ENCODE measurements at regions not wholly inside any gene's neighbourhood (a gene's known extent, or its start where the extent isn't known, plus 50 kb on each side); places are given as distances from the start of the nearest gene placed in this dataset.
A peak's percentile ranks its signal among the peaks of the same experiment; 100 is the strongest.

DNA sequence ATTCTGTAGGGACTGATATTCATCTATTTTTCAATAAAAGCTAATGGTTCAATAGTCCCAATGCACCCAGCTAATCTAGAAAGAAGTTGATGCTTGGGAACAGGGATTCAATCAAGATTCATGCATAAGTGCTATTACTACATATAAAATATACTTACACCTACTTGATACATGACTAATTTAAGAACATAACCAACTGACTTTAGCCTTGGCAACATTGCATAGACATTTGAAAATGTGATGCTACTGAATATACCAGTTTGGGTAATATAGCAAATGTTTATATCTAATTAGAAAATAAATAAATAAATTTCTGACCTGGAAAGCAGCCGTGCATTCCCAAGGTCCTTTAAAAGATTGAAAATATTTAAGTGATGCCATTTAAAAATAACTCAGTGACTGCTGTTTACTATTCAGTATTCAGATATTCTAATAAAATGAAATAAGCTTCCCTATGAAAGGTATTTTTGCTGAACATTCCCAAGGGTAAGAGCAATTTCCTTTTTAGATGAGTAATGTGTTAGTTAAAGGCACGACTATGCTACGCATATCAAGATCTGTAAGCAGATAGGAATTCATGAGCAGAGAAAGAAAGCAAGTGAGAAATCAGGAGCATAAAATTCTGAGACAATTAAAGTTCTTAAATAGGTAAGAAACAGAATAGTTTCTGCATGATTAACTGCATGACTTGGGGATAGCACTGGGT, 160.6 kb upstream of the SYT1 start:
- peak; percentile 87 for DNase-seq

DNA sequence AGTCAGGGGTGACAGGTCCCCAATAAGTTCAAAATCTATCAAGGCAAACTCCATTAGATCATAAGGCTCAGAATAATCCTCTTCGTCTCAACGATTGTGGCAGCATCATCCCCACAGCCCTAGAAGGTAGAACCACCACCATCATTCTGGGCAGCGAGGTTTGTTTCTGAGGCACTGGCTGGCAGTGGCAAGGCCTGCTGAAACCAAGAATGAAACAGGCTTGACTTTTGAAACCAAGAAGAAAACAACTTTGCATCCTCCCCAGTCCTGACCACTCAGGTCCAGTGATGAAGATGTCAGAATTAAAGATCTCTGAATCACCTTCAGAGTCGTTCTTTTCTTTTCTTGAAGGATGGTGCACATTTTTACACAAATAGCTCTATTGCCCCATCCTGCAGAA, 152.6 kb upstream of the SYT1 start:
- DNase-seq = no peak

DNA sequence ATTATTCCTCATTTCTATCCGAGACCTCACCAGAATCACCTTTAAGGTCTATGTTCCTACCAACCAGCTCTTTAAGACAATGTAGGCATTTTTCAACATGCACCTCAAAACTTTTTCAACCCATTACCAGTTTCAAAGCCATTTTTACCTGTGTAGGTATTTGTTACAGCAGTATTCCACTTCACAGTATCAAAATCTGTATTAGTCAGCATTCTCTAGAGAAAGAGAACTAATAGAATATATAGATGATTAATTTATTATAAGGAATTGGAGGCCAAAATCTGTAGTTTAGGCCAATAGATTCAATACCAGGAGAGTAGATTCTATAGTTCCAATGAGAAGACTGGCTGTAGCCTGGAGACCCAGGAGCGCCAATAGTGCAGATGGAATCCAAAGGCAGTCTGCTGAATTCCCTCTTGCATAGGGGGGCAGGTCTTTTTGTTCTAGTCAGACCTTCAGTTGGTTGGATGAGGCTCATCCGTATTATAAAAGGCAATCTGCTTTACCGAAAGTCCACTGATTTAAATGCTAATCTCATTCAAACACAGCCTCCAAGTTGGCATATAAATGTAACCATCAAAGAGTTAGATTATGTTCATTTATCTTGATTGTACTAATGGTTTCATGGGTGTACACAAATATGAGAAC, 151.6 kb upstream of the SYT1 start:
- DNase-seq = no peak

DNA sequence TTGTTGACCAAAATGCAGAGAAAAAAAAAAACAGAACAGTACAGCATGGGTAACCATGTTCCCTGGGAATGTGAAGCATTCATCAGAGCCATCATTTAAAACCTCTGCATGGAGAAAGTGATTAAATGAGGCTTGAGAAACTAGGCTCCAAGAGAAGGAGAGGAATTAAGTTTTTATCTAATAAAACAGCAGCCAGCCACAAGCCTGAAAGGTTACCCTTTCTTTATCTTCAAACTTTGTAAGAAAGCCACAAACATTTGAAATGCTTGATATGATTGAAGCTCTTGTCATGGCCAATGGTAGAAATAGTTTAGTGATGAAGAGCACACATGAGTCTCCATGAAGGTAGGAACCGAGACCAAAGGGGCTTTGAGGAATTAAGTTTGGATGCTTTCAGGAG, 144.9 kb upstream of the SYT1 start:
- no peak for DNase-seq

DNA sequence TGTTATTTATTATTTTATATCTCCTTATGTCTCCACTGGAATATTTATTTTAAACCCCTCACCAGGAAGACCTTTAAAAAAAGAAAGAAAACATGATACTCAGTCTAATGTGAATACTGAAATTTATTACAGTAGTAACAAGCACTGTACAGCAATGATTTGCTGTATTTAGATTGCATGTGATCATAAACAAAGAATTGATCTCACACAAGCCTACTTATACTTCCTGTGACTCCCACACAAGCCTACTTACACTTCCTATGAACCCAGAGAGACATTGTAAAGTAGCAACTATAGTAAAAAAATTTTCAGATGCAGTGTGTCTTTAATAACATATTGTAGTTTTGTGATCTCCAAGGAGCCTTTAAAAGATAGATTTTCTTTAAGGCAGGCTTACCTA, 142.7 kb upstream of the SYT1 start:
- DNase-seq = no peak

DNA sequence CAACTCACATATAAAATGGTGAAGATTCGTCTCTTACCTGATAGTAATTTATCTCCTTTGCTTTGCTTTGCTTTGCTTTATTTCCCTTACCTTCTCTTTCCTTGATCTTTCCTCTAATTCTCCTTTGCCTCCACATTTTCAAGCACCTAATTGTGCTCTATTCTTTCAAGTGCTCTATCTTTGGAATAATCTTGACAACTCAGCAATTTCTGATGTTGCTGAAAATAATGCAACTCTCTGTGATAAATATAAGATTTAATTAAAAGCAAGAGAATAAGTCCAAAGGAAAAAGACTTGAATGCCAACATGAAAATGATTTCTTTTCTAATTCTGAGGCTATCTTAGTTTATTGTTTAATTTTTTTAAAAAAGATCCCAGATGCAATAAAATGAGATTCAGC, 139.5 kb upstream of the SYT1 start:
- DNase-seq = no peak

DNA sequence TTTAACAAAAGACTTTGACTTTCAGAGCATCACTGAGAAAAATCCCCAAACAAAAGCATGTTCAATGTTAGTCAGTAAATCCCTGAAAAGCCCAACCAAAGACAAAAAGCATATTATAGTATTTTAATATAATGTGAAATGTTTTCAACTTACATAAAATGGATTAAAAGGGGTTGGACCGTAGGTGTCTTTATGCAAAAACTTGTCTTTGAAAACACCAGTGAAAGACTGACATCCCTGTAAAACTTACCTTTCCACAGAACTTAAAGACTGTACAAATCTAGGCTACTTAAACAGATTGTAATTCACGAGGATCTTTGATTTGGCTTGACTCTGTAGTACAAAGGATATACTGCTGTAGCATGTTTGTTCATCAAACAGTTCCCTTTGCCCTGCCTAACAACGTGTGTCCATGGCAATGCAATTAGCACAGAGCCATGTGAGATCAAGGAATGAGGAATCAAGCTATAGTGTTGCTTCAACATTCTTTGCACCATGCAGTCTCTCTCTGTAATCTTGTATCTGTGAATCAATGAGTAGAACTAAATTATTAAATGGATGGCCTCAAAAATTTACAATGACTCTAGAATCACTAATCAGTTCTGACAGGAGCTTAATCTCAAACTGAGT, 138.5 kb upstream of the SYT1 start:
- no peak for DNase-seq

DNA sequence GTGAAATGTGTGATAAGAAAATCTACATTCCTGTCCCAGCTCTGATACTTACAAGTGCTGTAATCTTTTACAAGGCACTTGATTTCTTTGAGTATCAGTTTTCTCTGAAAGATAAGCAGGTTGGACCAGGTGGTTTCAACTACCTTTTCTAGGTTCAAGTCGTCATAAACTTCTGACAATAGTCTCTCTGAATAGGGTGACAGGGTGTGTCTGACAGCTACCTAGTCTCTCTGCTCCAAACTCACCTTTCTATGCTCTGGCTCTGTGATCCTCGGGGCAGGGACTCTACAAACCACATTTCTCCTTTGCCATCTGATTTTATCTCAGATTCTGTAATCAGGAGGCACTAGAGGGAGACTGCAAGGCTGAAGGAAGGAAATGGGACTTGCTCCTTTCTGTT, 137.7 kb upstream of the SYT1 start:
- DNase-seq = no peak

DNA sequence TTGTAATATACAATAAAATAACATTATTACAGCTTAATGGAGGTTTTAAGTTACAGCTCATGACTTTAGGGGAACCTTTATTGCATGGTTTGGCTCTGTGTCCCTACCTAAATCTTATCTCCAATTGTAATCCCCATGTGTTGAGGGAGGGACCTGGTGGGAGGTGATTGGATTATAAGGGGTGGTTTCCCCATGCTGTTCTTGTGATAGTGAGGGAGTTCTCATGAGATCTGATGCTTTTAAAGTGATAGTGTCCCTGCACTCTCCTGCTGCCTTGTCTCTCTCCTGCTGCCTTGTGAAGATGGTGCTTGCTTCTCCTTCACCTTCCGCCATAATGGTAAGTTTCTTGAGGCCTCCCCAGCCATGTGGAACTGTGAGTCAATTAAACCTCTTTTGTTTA, 132.1 kb upstream of the SYT1 start:
- DNase-seq = no peak

DNA sequence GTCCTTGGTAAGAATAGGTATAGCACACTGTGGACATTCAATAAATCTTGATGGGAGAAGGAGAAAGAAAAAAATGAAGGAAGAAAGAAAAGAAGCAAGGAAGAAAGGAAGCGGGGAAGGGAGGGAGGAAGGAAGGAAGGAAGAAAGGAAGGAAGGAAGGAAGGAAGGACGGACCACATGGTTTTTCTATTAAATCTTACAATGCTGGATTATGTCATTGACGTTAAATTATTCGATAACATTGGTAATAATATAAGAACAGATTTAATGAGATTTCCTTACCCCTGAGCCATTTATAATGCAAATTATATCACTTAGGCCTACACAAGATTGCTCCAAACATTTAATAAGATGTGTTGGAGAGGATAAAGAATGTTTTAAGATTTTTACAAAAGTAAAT, 124.9 kb upstream of the SYT1 start:
- DNase-seq = no peak

DNA sequence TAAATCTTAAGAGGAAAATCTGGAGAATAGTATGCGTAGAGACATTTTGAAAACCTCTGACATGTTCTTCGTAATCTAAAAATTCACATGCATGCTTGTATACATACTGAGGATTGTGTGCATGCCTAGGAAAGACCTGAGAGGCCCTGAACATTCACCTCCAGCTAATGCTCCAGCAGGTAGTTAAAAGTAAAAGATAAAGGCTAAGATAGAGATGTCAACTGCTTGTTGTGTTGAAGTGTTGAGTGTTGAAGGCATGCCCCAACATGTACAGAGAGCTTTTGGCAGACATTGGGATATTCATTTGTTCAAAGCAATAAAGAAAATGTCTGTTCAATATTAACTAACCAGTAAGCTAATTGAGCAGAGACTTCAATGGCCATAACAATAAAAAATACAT, 118.6 kb upstream of the SYT1 start:
- DNase-seq = no peak

DNA sequence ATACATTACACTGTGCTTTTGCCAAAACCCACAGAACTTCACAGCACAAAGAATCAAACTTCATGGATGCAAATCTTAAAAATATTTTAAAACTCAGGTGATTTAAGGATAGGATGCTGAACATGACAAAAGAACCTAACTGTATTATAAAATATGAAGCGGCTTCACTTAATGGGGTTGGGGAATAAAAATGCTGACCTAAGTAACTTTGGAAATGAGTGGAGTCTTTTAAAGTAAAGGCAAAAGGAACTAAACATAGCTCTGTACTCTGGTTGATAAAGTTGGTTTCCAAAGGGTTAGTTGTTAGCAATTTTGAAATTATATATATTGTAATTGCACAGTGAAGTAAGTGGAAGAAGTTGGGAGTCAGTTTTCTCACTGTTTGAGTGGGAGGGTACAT, 111.5 kb upstream of the SYT1 start:
- DNase-seq = no peak

DNA sequence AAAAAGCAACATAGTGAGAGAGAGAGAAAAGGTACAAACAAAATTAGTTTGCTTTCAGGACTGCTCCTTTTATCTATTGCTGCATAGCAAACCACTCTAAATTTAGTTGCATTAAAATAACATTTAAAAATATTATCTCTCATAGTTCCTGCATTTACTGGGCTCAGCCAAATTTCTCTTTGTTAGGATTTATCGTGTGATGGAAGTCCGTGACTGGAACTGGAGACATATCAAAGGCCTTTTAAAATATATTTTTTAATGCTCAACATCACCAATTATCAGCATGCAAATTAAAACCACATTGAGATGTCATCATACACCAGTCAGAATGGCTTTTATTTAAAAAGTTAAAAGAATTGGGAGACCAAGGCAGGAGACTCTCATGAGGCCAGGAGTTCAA, 107.6 kb upstream of the SYT1 start:
- DNase-seq = no peak

DNA sequence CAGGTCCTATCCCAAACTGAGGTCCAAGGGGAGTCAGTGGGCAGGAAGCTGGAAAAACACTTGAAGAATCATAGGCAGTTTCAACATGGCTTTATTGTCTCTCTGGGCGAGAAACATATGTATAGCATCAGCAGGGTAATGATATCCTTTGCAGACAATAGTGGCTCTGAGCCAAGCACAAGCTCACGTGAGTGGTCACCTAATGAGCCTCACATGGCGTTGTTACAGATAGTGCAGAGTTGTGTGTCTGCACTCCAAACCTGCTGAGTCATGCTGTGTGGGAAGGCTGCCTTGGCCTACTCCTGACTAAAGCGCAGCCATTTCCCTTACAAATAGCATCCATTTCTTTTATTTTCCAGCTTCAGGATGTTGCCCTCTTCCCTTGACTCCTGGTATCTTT, 105.2 kb upstream of the SYT1 start:
- peak; percentile 71 for DNase-seq

DNA sequence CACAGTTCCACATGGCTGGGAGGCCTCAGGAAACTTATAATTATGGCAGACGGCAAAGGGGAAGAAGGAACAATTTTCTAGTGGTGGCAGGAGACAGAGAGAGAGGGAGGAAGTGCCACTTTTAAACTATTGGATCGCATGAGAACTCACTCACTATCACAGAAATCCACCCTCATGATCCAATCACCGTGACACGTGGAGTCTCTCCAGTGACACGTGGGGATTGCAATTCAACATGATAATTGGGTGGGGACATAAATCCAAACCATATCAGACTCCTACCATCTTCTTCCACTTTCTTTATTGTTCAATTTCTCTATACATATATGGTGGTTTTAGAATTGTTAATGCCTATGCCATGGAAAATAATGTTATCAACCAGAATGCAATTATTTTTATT, 103.7 kb upstream of the SYT1 start:
- no peak for DNase-seq

DNA sequence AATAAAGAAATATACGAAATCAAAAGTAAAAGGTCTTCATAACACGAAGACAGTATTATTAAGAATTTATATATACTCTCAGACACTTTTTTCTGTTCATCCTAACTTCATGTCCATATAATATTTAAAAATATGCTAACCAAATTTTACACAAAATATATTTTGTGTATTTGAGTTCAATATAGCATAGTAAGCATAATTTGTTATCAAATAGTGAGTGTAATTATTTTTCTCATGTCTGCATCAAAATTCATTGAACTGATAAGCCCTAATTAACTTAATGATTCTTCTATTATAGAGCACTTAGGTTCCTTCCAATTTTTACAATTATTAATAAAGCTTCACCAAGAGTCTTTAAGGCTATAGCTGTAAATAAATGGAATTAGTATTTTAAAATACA, 99.7 kb upstream of the SYT1 start:
- no peak for DNase-seq

DNA sequence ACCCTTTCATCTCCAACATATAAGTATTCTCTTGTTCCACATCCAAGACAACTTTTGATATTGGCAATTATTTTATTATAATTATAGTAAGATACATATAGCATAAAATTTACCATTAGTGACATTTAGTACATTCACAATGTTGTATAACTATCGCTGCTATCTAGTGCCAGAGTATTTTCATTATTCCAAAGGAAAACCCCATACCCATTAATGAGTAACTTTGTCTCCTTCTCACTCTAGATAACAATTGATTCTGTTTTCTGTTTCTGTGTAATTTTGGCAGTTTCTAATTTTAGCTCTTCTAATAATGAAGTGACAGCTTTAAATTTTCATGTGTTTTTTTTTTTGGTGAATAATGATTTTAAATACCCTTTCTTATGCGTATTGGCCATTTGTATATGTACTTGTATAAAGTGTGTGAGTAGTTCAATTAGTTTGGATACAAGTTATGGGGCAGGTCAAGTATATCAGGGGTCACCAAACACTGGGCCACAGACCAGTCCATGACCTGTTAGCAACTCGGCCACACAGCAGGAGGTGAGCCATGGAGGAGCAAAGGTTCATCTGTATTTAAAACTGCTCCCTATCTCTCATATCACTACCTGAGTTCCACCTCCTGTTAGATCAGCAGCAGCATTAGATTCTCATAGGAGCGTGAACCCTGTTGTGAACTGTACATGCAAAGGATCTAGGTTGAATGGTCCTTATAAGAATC, 97.2 kb upstream of the SYT1 start:
- DNase-seq = no peak

DNA sequence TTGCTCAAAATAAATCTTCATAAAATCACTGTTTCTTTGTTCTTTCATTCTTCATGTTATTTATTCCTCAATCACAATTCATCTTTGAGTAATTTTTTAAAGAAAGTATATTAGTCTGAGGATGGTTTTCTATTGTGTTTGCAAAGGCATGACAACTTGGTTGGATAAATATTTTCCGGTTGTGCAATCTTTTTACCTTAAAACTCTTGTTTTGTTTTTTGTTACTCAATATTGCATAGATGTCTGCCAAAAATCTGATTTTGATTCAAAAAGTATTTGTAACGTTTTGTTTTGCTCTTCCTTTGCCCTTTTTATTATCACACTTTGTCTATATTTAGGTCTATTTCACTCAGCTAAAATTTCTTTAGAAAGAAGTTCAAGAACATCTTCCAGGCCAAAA, 86.2 kb upstream of the SYT1 start:
- DNase-seq = no peak

DNA sequence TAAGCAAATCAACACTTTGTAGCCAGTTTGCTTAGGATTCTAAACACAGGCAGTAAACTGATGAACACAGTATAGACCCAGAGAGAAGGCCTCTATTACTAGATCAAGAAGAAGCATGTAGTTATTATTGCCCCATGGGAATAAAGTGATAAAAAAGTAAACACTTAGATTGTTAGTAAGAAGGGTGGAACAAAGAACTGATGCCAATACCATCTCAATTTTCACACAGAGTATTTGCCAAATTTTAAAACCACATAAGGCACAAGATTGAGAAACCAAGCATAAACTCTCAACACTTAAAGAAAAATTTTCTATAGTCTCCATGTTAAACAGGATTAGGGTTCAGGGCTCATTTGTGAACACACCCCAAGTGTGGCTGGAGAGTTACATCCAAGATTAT, 77.0 kb upstream of the SYT1 start:
- no peak for DNase-seq

DNA sequence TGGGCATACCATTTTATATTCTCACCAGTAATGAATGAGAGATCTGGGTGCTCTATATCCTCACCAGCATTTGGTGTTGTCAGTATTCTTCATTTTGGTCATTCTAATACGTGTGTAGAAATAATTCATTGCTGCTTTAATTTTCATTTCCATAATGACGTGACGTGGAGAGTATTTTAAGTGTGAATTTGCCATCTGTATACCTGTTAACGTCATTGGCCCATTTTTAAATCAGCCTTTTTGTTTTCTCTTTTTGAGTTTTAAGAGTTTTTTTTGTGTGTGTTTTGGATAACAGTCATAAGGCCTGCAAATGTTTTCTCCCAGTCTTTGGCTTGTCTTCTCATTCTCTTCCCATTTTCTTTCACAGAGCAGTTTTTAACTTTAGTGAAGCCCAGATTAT, 74.4 kb upstream of the SYT1 start:
- no peak for DNase-seq

DNA sequence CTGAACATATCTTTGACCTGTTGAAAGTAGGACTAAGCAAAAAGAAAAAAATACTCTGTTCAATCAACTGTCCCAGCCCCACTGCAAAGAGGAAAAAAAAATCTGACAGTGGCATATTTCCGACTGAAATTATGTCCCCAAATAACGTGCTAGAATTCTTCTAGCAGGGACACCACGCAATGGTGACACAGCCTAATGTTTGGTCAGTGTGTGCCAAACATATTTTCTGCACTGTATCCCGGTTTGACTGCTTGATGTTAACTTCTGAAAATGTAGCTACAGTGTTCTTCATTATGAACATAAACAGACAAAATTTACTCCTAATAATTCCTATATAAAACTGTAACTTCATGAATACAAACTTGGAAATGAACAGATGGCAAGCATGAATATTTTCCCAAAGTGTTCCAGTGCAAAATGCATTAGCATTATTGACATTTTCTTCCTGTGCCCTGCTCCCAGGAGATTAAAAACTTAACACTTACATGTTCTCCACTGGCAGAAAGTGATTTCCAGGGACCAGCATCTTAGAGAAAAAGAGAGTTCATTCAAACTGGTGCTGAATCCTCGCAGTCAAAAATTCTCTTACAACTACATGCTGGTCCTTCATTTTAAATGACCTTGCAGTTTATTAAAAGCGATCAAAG, 72.4 kb upstream of the SYT1 start:
- DNase-seq = no peak

DNA sequence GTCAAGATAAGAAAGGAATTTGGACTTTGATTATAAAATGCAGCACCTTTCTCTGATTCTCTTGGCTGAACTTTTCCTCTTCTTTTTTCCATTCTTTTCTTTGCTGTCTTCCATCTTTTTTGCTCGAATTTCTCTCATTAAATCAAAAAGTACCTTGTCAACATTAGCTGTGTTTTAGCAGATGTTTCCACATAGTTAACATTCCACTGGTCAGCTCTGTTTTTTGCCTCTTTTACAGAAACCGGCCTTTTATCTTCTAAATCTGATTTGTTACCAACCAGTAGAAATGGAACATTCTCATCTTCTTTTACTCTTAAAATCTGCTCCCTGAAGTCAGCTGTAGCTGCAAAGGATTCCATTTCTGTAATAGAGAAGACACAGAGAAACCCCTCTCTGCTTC, 71.1 kb upstream of the SYT1 start:
- peak; percentile 27 for DNase-seq

DNA sequence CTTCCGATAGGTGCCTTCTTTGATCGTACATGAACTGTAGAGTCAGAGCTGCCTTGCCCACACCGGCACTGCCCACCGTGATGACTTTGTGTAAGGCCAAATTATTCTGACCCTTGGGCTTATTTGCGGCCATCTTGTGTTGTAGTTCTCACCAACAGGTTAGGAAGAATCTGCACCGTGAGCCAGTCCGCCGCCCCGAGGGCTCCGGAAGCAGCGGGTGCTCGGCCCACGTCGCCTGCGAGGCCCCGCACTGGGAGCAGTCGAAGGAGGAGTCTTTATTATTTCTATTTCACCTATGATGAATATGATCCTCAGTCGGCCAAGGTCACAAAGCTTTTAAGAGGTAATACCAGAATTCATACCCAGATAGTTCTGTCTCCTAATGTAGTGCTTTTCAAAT, 70.6 kb upstream of the SYT1 start:
- no peak for DNase-seq

Measured in fibroblast of upper back skin (primary cell).